BJ (cell line): ENCODE measurements at regions not wholly inside any gene's neighbourhood (a gene's known extent, or its start where the extent isn't known, plus 50 kb on each side); places are given as distances from the start of the nearest gene placed in this dataset.
A peak's percentile ranks its signal among the peaks of the same experiment; 100 is the strongest.
"Not testable (repeated sequence)": the region's sequence is repeated elsewhere in the genome, so short reads cannot be mapped to it uniquely, and the experiment has no call there.

Source experiments
- CTCF ChIA-PET: fragments of 350-600 bp; formaldehyde crosslinking; extraction: SDS; loops from one replicate; lab custom pipeline; 2021; ENCODE audit warnings: antibody characterized with exemption, inconsistent platforms; lab: Yijun Ruan, JAX
- POLR2A ChIA-PET: fragments of 300-600 bp; sonication (Branson Sonifier 250); formaldehyde crosslinking; extraction: SDS; loops from one replicate; lab custom pipeline; 2021; ENCODE audit warnings: antibody characterized with exemption; lab: Charles Lee
- DNase-seq: peaks from one replicate; pipeline ENCODE4 v3.0.0-alpha.2; 2011; ENCODE audit warnings: low read depth
- H3K27me3 ChIP-seq: 2 replicates; pipeline ENCODE4 v1.6.0; 2011; ENCODE audit warnings: low read length; ENCODE audit not compliant: control insufficient read depth, insufficient read depth
- H3K36me3 ChIP-seq: 2 replicates; pipeline ENCODE4 v1.5.1; 2011; ENCODE audit warnings: low read length; ENCODE audit not compliant: control insufficient read depth, insufficient read depth
- H3K4me3 ChIP-seq: 2 replicates; pipeline ENCODE4 v1.5.1; 2011; ENCODE audit warnings: low read depth, mild to moderate bottlenecking, control low read depth, low read length
- TF ChIP-seq, protein P1 (sequence below): IDR thresholded peaks from 2 replicates; pipeline ENCODE4 v1.5.1; 2011; ENCODE audit warnings: low read depth, mild to moderate bottlenecking, control low read depth, inconsistent platforms, low read length, moderate library complexity; ENCODE audit not compliant: insufficient read depth

DNA sequence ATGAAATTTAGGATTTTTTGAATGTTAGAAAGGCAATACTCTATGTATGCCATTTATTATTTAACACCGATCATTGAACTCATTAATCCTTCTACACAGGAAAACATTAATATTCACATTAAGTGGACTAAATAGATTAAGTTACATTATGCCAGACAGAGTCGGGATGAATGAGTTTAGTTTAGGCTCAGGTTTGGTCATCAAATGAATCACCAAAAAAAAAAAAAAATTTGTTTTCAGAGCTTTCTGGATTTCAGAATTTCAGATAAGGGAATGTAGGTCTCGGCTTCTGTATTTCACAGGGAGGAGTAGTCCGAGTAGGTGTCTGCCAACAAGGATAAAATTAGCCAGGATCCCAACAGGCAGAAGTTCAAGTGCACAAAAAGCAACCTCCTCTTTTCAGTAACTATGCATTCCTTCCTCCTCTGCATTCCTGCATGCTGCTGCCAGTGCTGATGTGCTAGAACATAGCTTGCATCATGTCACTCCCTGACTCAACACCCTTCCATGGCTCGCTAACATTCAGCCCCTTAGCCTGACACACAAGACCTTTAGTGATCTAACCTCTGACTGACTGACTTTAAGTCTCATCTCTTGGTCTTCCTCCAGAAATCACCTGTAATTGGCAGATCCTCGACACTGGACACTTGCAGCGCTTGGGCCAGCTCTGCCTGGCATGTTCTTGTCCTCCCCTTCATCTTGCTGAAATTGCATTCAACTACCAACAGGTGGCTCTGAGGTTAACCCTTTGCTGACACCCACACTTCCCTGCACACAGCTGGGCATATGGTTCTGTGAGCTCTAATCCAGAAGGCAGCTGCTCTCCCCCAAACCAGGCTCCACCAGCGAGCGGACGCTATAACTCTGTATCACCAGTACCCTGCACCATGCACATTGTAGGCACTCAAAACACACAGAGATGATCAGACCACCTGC lies 145.4 kb upstream of the PROK2 start:
- no peaks in the 10 kb centered on the region for H3K36me3 ChIP-seq
- no peak for DNase-seq
- ChIA-PET CTCF (interaction anchor here (0.8 to 1.6 kb wide), 6 partner anchors 8 to 220 kb away, joined by 3 to 4 read pairs (median 3); no protein-coding TSS in a partner anchor), POLR2A (no interaction called here)
- peaks cover 2% of the 10 kb centered on the region for H3K27me3 ChIP-seq
- H3K4me3 ChIP-seq = no peak overlapping the region
- TF ChIP-seq, protein P1, sequence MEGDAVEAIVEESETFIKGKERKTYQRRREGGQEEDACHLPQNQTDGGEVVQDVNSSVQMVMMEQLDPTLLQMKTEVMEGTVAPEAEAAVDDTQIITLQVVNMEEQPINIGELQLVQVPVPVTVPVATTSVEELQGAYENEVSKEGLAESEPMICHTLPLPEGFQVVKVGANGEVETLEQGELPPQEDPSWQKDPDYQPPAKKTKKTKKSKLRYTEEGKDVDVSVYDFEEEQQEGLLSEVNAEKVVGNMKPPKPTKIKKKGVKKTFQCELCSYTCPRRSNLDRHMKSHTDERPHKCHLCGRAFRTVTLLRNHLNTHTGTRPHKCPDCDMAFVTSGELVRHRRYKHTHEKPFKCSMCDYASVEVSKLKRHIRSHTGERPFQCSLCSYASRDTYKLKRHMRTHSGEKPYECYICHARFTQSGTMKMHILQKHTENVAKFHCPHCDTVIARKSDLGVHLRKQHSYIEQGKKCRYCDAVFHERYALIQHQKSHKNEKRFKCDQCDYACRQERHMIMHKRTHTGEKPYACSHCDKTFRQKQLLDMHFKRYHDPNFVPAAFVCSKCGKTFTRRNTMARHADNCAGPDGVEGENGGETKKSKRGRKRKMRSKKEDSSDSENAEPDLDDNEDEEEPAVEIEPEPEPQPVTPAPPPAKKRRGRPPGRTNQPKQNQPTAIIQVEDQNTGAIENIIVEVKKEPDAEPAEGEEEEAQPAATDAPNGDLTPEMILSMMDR = peak; percentile 16; the same call in 1 of the 2 replicates

DNA sequence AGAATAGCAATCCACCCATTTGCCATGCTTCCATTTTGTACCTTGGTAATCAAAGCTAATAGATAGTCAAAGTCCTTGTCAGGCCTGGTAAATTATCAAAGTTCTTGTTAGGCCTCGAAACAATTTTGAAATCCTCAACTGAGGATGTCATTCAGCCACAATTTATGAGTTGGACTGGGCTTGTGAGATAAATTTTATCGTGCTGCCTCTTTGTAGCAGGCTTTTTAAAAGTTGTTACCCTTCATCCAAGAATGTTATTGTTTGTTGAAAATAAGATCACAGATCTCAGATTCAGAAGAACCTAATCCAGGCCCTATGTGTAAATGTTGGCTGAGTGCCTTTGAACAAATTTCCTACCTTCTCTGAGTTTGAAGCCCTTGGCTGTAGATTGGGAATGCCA lies 143.3 kb upstream of the PROK2 start:
- peaks cover 3% of the 10 kb centered on the region; the same call in 1 of the 2 replicates for H3K27me3 ChIP-seq
- no peak overlapping the region for H3K4me3 ChIP-seq
- H3K36me3 ChIP-seq = no peaks in the 10 kb centered on the region
- no peak for DNase-seq
- TF ChIP-seq, protein P1 = no peak
- CTCF ChIA-PET = interaction anchor here (0.6 kb wide), 1 partner anchor 391 kb away, joined by 3 read pairs; no protein-coding TSS in a partner anchor
- POLR2A ChIA-PET = no interaction called here

DNA sequence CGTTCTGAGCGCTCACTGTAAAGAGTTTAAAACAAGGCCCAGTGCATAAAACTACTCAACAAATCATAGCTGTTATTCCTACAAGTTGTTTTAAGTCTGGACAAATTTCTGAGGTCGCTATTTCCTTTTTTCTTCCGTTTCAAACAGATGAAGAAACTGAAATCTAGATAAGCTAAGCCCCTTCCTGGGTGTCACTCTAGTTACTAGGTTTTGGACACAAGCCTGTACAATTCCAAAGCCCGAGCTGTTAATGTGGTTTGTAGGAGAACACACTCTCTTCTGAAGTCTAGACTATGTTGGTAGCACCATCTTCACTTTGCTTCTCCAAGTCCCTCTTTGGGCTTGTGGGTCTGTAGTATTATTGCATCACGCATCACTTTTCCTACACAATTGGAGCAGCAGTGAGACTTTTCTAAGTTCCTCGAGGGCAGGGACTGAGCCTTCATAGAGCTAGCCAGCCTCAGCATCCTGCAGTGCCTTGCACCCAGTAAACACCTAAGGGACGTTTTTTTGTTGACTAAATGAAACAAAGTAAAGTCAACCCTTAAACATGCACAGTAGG lies 142.6 kb upstream of the PROK2 start:
- CTCF ChIA-PET = no interaction called here
- H3K4me3 ChIP-seq = no peak overlapping the region
- peaks cover 3% of the 10 kb centered on the region; the same call in 1 of the 2 replicates for H3K27me3 ChIP-seq
- DNase-seq = no peak
- POLR2A ChIA-PET = no interaction called here
- TF ChIP-seq, protein P1 = no peak
- no peaks in the 10 kb centered on the region for H3K36me3 ChIP-seq

DNA sequence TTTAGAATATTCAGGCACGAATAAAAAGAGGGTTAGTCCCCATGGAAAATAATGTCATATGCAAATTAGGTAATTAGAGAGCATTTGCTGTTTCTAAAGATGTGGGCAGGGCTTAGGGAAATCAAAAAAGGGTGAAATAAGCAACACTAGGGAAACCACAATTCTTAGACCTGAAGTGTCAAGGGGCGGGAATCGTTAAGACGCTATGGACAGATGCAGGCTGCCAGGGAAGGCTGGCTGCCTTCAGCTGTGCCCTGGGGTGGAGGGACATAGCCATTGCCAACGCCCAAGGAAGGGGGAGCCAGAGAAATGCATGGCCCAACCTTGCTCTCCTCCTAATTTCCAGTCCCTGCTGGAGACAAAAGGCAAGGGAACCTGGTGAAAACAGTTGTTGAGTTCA lies 141.7 kb upstream of the PROK2 start:
- DNase-seq = no peak
- TF ChIP-seq, protein P1 = no peak
- Histone ChIP-seq H3K4me3 (no peak overlapping the region), H3K36me3 (no peaks in the 10 kb centered on the region), H3K27me3 (peaks cover 5% of the 10 kb centered on the region)
- POLR2A ChIA-PET = no interaction called here
- CTCF ChIA-PET = no interaction called here

DNA sequence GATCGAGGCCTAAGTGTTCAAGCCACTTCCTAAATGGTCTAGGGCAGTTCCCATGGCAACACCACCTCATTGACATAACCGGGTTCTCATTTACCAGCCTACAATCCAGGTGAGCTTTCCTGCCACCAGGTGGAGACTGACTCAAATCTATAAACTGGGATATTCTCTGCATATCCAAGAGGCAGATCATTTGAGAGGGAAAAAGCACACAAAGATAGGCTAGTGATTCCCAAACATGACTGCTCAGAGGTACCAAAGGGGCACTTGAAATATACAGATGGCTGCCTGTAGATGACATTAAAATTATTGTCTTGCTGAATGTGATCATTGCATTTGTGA lies 141.3 kb upstream of the PROK2 start:
- Histone ChIP-seq H3K4me3 (no peak overlapping the region), H3K27me3 (peaks cover 7% of the 10 kb centered on the region), H3K36me3 (no peaks in the 10 kb centered on the region)
- TF ChIP-seq, protein P1 = no peak
- CTCF ChIA-PET = no interaction called here
- POLR2A ChIA-PET = no interaction called here
- no peak for DNase-seq

DNA sequence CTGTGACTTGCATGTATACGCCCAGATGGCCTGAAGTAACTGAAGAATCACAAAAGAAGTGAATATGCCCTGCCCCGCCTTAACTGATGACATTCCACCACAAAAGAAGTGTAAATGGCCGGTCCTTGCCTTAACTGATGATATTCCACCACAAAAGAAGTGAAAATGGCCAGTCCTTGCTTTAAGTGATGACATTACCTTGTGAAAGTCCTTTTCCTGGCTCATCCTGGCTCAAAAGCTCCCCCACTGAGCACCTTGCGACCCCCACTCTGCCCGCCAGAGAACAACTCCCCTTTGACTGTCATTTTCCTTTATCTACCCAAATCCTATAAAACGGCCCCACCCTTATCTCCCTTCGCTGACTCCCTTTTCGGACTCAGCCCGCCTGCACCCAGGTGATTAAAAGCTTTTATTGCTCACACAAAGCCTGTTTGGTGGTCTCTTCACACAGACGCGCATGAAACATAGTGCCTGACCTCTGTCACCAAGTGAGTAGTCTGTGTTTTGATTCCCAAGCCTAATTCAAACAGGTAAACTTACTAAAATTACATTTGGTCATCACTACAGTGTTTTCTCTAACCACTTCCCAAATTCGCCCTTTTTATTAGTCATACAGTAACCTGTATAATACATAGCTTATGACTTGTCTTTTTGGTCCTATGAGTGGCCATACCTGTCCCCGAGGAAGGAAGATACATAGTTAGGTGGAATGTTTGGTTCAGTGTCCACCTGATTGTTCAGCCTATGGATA lies 140.7 kb upstream of the PROK2 start:
- H3K36me3 ChIP-seq, POLR2A ChIA-PET, CTCF ChIA-PET, DNase-seq, H3K27me3 ChIP-seq, H3K4me3 ChIP-seq: not testable (repeated sequence)
